Loucy (cell line): ENCODE measurements at regions not wholly inside any gene's neighbourhood (a gene's known extent, or its start where the extent isn't known, plus 50 kb on each side); places are given as distances from the start of the nearest gene placed in this dataset.

ENCODE experiments used
- H2AFZ ChIP-seq: fragments of 200-600 bp; sonication (generic); 2 replicates; pipeline ENCODE4 v1.6.0; 2016; ENCODE audit warnings: antibody characterized with exemption, mild to moderate bottlenecking, low read length, moderate library complexity
- H3F3A ChIP-seq: fragments of 200-600 bp; 2 replicates; pipeline ENCODE4 v1.6.0; 2016; ENCODE audit warnings: antibody characterized with exemption, low read depth, mild to moderate bottlenecking
- H3K27me3 ChIP-seq: fragments of 200-600 bp; sonication (generic); 2 replicates; pipeline ENCODE4 v1.6.1; 2014; ENCODE audit warnings: low read length, mild to moderate bottlenecking; ENCODE audit not compliant: insufficient read depth, poor library complexity, severe bottlenecking
- H3K36me3 ChIP-seq: fragments of 200-600 bp; sonication (generic); 2 replicates; pipeline ENCODE4 v1.6.1; 2016; ENCODE audit warnings: low read length; ENCODE audit not compliant: insufficient read depth
- H3K4me1 ChIP-seq: fragments of 200-600 bp; sonication (generic); 2 replicates; pipeline ENCODE4 v1.5.1; 2014; ENCODE audit warnings: low read length, mild to moderate bottlenecking; ENCODE audit not compliant: insufficient read depth, poor library complexity, severe bottlenecking
- H3K4me2 ChIP-seq: fragments of 200-600 bp; sonication (generic); 2 replicates; pipeline ENCODE4 v1.6.0; 2014; ENCODE audit warnings: antibody characterized with exemption, low read length, low read depth, mild to moderate bottlenecking; ENCODE audit not compliant: poor library complexity, severe bottlenecking
- H3K4me3 ChIP-seq: fragments of 200-600 bp; sonication (generic); 2 replicates; pipeline ENCODE4 v1.5.1; 2014; ENCODE audit warnings: low read length, mild to moderate bottlenecking, mixed read lengths; ENCODE audit not compliant: poor library complexity, severe bottlenecking
- H3K79me2 ChIP-seq: fragments of 200-600 bp; sonication (generic); 2 replicates; pipeline ENCODE4 v1.6.1; 2014; ENCODE audit warnings: low read length; ENCODE audit not compliant: insufficient read depth
- H3K9ac ChIP-seq: fragments of 200-600 bp; sonication (generic); 2 replicates; pipeline ENCODE4 v1.6.0; 2014; ENCODE audit warnings: mild to moderate bottlenecking, low read depth, low read length, moderate library complexity; ENCODE audit not compliant: poor library complexity, severe bottlenecking
- H3K9me2 ChIP-seq: fragments of 200-600 bp; sonication (generic); replicated peaks from 2 replicates; pipeline ENCODE4 v1.6.1; 2016; ENCODE audit warnings: low read depth, low read length, mixed read lengths
- H3K9me3 ChIP-seq: fragments of 200-600 bp; sonication (generic); 2 replicates; pipeline ENCODE4 v1.6.1; 2014; ENCODE audit warnings: mild to moderate bottlenecking, antibody characterized with exemption, low read length, low read depth; ENCODE audit not compliant: insufficient read depth
- H4K20me1 ChIP-seq: fragments of 200-600 bp; sonication (generic); 2 replicates; pipeline ENCODE4 v1.6.0; 2014; ENCODE audit warnings: antibody characterized with exemption, low read length, mild to moderate bottlenecking; ENCODE audit not compliant: insufficient read depth, poor library complexity, severe bottlenecking
- EZH2phosphoT487 ChIP-seq: fragments of 200-600 bp; IDR thresholded peaks from 2 replicates; pipeline ENCODE4 v1.6.1; 2018; ENCODE audit warnings: antibody characterized with exemption, mild to moderate bottlenecking, moderate library complexity, borderline replicate concordance
- TF ChIP-seq, protein P1 (sequence below): fragments of 200-600 bp; sonication (generic); conservative IDR thresholded peaks from 2 replicates; pipeline ENCODE4 v1.5.1; 2014; ENCODE audit warnings: mild to moderate bottlenecking, antibody characterized with exemption, low read length

DNA sequence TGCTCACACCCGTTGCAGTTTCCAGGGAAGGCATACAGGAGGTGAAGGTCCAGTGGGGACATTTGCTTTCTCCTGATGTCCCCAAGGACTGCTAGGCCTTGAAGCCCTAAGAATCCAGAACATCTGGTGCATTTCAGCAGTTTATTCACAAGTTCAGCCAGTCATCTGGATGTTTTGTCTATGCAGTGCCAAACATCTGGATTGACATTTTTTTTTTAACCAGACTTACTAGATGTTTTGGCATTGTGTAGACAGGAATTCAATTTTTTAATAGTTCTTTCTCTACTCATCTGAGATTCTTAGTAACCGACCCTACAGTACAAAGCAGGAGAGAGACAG, 256.2 kb downstream of the CLIC5 start:
- Histone ChIP-seq H3K9me2 (no peaks in the 10 kb centered on the region), H2AFZ (no peak overlapping the region), H3K9me3 (no peaks in the 10 kb centered on the region), H3K4me1 (no peaks in the 10 kb centered on the region), H3K4me2 (no peak overlapping the region), H3K27me3 (no peaks in the 10 kb centered on the region), H4K20me1 (no peaks in the 10 kb centered on the region), H3F3A (no peaks in the 10 kb centered on the region), H3K36me3 (no peaks in the 10 kb centered on the region), H3K4me3 (no peak overlapping the region), H3K9ac (no peak overlapping the region), H3K79me2 (no peaks in the 10 kb centered on the region)
- no peak for TF ChIP-seq EZH2phosphoT487
- TF ChIP-seq, protein P1, sequence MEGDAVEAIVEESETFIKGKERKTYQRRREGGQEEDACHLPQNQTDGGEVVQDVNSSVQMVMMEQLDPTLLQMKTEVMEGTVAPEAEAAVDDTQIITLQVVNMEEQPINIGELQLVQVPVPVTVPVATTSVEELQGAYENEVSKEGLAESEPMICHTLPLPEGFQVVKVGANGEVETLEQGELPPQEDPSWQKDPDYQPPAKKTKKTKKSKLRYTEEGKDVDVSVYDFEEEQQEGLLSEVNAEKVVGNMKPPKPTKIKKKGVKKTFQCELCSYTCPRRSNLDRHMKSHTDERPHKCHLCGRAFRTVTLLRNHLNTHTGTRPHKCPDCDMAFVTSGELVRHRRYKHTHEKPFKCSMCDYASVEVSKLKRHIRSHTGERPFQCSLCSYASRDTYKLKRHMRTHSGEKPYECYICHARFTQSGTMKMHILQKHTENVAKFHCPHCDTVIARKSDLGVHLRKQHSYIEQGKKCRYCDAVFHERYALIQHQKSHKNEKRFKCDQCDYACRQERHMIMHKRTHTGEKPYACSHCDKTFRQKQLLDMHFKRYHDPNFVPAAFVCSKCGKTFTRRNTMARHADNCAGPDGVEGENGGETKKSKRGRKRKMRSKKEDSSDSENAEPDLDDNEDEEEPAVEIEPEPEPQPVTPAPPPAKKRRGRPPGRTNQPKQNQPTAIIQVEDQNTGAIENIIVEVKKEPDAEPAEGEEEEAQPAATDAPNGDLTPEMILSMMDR: no peak

- Histone ChIP-seq H3K4me2 (no peak overlapping the region), H3K9me3 (no peaks in the 10 kb centered on the region), H3K9ac (no peak overlapping the region), H3K27me3 (no peaks in the 10 kb centered on the region), H4K20me1 (no peaks in the 10 kb centered on the region), H2AFZ (0 out of 2 replicates have a peak overlapping the region, but pooled peaks have one; percentile 28), H3K36me3 (no peaks in the 10 kb centered on the region), H3K79me2 (no peaks in the 10 kb centered on the region), H3K4me3 (no peak overlapping the region), H3F3A (no peaks in the 10 kb centered on the region), H3K9me2 (no peaks in the 10 kb centered on the region), H3K4me1 (no peaks in the 10 kb centered on the region)
- no peak for TF ChIP-seq EZH2phosphoT487
- TF ChIP-seq, protein P1: no peak
Observed at GRCh38 chr6:45758787-45759471, 256.7 kb downstream of the CLIC5 start.

GRCh38 chr6:45757443-45758130, 258.1 kb downstream of the CLIC5 start:
- Histone ChIP-seq H3K4me2 (no peak overlapping the region), H3K4me3 (no peak overlapping the region), H3K79me2 (no peaks in the 10 kb centered on the region), H3K9me2 (no peaks in the 10 kb centered on the region), H2AFZ (0 out of 2 replicates have a peak overlapping the region, but pooled peaks have one; percentile 28), H3K36me3 (no peaks in the 10 kb centered on the region), H3K27me3 (no peaks in the 10 kb centered on the region), H3F3A (no peaks in the 10 kb centered on the region), H3K9me3 (no peaks in the 10 kb centered on the region), H4K20me1 (no peaks in the 10 kb centered on the region), H3K4me1 (no peaks in the 10 kb centered on the region), H3K9ac (no peak overlapping the region)
- no peak for TF ChIP-seq EZH2phosphoT487
- TF ChIP-seq, protein P1: no peak
